ENCODE measurements at regions not wholly inside any gene's neighbourhood (a gene's known extent, or its start where the extent isn't known, plus 50 kb on each side); places are given as distances from the start of the nearest gene placed in this dataset.

GRCh38 chr11:45337583-45338360, 51.6 kb upstream of the SYT13 start:
- Histone ChIP-seq H3K27ac (no peak overlapping the region), H3K36me3 (ENCODE audit: low read depth, missing control alignments) (no peaks in the 10 kb centered on the region), H3K27me3 (no peaks in the 10 kb centered on the region), H3K9me3 (no peaks in the 10 kb centered on the region), H3K4me1 (no peaks in the 10 kb centered on the region), H3K4me3 (no peak overlapping the region)
- intact Hi-C loops (cut with DNase I; ENCODE audit: low total_unique reads): no loop called here
- DNase-seq: no peak
- TF ChIP-seq POLR2A (IDR thresholded peaks at IDR 0.05): no peak
- TF ChIP-seq, protein P1, sequence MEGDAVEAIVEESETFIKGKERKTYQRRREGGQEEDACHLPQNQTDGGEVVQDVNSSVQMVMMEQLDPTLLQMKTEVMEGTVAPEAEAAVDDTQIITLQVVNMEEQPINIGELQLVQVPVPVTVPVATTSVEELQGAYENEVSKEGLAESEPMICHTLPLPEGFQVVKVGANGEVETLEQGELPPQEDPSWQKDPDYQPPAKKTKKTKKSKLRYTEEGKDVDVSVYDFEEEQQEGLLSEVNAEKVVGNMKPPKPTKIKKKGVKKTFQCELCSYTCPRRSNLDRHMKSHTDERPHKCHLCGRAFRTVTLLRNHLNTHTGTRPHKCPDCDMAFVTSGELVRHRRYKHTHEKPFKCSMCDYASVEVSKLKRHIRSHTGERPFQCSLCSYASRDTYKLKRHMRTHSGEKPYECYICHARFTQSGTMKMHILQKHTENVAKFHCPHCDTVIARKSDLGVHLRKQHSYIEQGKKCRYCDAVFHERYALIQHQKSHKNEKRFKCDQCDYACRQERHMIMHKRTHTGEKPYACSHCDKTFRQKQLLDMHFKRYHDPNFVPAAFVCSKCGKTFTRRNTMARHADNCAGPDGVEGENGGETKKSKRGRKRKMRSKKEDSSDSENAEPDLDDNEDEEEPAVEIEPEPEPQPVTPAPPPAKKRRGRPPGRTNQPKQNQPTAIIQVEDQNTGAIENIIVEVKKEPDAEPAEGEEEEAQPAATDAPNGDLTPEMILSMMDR (IDR thresholded peaks at IDR 0.05): no peak
- whole genome bisulfite sequencing, 2 donors: 87 to 88% methylated on average over 10 of the region's 10 CpGs

- intact Hi-C loops (cut with DNase I; ENCODE audit: low total_unique reads): no loop called here
- 87 to 89% methylated on average over 4 of the region's 4 CpGs for WGBS, 2 donors
- H3K27ac ChIP-seq: no peak overlapping the region
Measured at GRCh38 chr11:45336136-45336535, 50.0 kb upstream of the SYT13 start.

More at GRCh38 chr11:45336136-45336535, 50.0 kb upstream of the SYT13 start:
- H3K9me3 ChIP-seq: no peaks in the 10 kb centered on the region
- TF ChIP-seq, protein P1 (IDR thresholded peaks at IDR 0.05): no peak
- TF ChIP-seq POLR2A (IDR thresholded peaks at IDR 0.05): no peak
- H3K4me1 ChIP-seq: no peaks in the 10 kb centered on the region
- no peaks in the 10 kb centered on the region for H3K27me3 ChIP-seq
- no peak for DNase-seq
- no peak overlapping the region for H3K4me3 ChIP-seq
- H3K36me3 ChIP-seq (ENCODE audit: low read depth, missing control alignments): no peaks in the 10 kb centered on the region

Small RNA genes lying in the stretch of these regions (small RNA-seq; reads per million reads assigned to genes)
- 0 reads per million in 2 donors for gene AC103855.4
